Tibial nerve (tissue), 4 donors: ENCODE measurements at regions not wholly inside any gene's neighbourhood (a gene's known extent, or its start where the extent isn't known, plus 50 kb on each side); places are given as distances from the start of the nearest gene placed in this dataset.

Experiments
- DNase-seq, 2 donors: peaks; one replicate each; pipeline ENCODE4 v3.0.0-alpha.2; 2019; ENCODE audit warnings: low spot score in 2 of 2
- H3K27ac ChIP-seq, 4 donors: fragments of 200-600 bp; sonication (generic) in 3 of 4; one replicate each; pipeline ENCODE4 v1.5.1; 2017 to 2019; ENCODE audit warnings: mild to moderate bottlenecking in 1 of 4
- H3K27me3 ChIP-seq, 2 donors: fragments of 200-600 bp; sonication (generic) in 1 of 2; one replicate each; pipeline versions ENCODE4 v1.5.1 to v1.6.0; 2017 to 2019
- H3K36me3 ChIP-seq, 3 donors: fragments of 200-600 bp; sonication (generic); one replicate each; pipeline ENCODE4 v1.5.1; 2018 to 2019
- H3K4me1 ChIP-seq, 4 donors: fragments of 200-600 bp; sonication (generic) in 3 of 4; one replicate each; pipeline ENCODE4 v1.5.1; 2017 to 2019
- H3K4me3 ChIP-seq, 4 donors: fragments of 200-600 bp; sonication (generic) in 3 of 4; one replicate each; pipeline ENCODE4 v1.5.1; 2017 to 2019; ENCODE audit warnings: mild to moderate bottlenecking in 1 of 4, moderate library complexity in 1 of 4
- H3K9me3 ChIP-seq, 4 donors: fragments of 200-600 bp; sonication (generic) in 3 of 4; one replicate each; pipeline ENCODE4 v1.5.1; 2017 to 2019
- EP300 ChIP-seq, 2 donors: sonication (generic); formaldehyde crosslinking; IDR thresholded peaks; one replicate each; pipeline ENCODE4 v1.6.1; 2017; ENCODE audit warnings: antibody characterized with exemption in 2 of 2, mild to moderate bottlenecking in 1 of 2
- POLR2A ChIP-seq, 2 donors: fragments of 450-650 bp; IDR thresholded peaks; one replicate each; pipeline ENCODE4 v1.6.1; 2017; ENCODE audit warnings: antibody characterized with exemption in 2 of 2, mild to moderate bottlenecking in 2 of 2, moderate library complexity in 2 of 2
- WGBS, 2 donors: methylation state at CpG; one replicate each; pipeline ENCODE4 v1.1.5; 2018; 5-methylcytosine and 5-hydroxymethylcytosine counted together
- TF ChIP-seq, protein P1 (sequence below), 5 experiments: fragments of 200-600 bp in 3 of 5; fragments of 450-650 bp in 2 of 5; sonication (generic) in 3 of 5; IDR thresholded peaks; one replicate each; pipeline ENCODE4 v1.5.1; 2016 to 2019; ENCODE audit warnings: antibody characterized with exemption in 5 of 5, mild to moderate bottlenecking in 3 of 5, moderate library complexity in 2 of 5

DNA sequence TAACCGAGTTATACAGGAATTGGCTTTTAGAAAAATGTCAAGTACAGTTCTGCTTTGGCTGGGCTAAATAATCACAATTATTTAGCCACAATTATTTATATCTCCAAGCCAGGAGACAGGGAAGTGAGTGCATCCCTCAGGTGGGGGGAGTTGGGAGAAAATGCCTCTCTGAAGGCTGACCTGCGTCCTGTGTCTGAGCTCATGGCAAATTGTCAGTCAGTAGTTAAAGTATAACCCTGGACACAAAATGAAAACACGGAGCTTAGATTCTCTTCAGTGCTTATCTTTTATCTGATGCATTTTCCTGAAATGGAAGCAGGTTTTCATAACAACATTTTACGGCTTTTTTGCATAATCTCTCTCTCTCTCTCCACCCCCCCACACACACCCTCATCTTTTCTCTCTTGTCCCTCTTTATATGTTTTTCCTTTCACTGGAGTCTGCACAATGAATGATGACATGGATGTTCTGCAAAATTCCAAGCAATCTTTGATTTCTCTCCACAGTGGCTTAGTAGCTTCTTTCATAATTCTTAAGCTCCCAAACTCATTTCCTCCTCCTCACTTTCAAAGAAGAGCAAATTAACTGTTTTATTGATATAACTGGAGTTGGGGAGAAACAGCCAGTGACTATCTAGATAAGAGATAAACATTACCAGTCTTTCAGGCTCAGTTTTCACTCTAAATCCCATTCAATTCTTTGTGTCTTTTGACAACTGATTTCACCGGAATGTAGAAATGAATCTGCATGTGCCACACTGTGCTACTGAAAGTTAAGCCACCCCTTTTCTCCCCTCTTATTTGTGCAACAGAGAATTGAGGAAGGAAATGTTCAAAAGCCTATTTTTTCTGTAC is 521.4 kb upstream of the GHITM start:
- H3K4me1 ChIP-seq, result peaks cover 0 to 5% (median 0%) of the 10 kb centered on the region in 4 donors
- TF ChIP-seq POLR2A (IDR thresholded peaks at IDR 0.05) (no peak), EP300 (IDR thresholded peaks at IDR 0.05) (no peak)
- TF ChIP-seq, protein P1, sequence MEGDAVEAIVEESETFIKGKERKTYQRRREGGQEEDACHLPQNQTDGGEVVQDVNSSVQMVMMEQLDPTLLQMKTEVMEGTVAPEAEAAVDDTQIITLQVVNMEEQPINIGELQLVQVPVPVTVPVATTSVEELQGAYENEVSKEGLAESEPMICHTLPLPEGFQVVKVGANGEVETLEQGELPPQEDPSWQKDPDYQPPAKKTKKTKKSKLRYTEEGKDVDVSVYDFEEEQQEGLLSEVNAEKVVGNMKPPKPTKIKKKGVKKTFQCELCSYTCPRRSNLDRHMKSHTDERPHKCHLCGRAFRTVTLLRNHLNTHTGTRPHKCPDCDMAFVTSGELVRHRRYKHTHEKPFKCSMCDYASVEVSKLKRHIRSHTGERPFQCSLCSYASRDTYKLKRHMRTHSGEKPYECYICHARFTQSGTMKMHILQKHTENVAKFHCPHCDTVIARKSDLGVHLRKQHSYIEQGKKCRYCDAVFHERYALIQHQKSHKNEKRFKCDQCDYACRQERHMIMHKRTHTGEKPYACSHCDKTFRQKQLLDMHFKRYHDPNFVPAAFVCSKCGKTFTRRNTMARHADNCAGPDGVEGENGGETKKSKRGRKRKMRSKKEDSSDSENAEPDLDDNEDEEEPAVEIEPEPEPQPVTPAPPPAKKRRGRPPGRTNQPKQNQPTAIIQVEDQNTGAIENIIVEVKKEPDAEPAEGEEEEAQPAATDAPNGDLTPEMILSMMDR (IDR thresholded peaks at IDR 0.05), result no peak
- no peaks in the 10 kb centered on the region for H3K9me3 ChIP-seq
- H3K36me3 ChIP-seq, result no peaks in the 10 kb centered on the region
- no peak for DNase-seq
- H3K27ac ChIP-seq, result no peak overlapping the region
- H3K4me3 ChIP-seq, result no peak overlapping the region
- H3K27me3 ChIP-seq, result no peaks in the 10 kb centered on the region
- 40 to 50% methylated on average over 5 of the region's 5 CpGs for WGBS, 2 donors

DNA sequence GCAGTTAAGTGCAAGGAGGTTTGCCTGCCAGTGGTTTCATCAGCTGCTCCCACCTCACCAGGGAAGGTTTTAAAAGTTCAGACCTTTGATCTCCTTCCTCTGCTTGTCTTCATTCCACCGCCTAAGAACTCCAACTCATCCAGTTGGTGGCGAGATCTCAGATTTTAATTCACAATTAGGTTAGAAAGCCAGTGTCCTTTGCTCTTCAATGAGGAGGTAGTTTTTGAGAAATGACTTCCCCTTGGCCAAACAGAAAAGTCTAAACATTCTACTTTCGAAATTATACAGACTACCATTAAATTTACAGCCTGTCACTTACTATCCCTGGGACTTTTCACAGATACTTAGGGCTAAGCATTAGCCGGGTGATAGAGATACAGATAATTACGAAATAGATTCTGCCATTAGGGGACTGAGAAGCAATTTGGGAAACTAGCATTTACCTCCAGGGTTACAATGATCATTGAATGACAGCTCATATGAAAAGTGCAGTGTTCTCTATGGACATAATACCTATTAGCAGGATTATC is 513.4 kb upstream of the GHITM start:
- 52 to 54% methylated on average over 5 of the region's 5 CpGs for WGBS, 2 donors
- TF ChIP-seq EP300 (IDR thresholded peaks at IDR 0.05) (no peak), POLR2A (IDR thresholded peaks at IDR 0.05) (no peak)
- TF ChIP-seq, protein P1 (IDR thresholded peaks at IDR 0.05), result no peak
- no peaks in the 10 kb centered on the region for H3K4me1 ChIP-seq
- H3K27me3 ChIP-seq, result no peaks in the 10 kb centered on the region
- H3K27ac ChIP-seq, result no peak overlapping the region
- DNase-seq, result no peak
- no peaks in the 10 kb centered on the region for H3K36me3 ChIP-seq
- no peaks in the 10 kb centered on the region for H3K9me3 ChIP-seq
- H3K4me3 ChIP-seq, result no peak overlapping the region

DNA sequence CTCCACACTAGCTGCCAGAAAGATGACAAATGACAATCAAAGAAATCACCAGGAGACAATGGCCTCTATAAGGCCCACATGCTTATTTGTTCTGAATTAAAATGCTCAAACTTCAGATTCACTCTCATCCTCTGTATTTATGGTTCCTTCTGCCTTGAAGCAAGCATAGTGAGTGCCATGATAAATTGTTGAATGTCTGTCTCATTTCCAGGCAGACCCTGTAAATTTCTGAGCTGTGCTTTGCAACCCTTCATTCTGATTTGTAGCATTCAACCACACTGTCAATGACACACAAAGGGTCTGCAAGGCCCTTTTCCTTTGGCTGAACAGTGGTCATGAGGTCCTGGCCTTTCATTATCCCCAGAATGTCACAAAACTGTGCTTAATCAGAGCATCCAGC is 506.6 kb upstream of the GHITM start:
- Histone ChIP-seq H3K4me1 (no peaks in the 10 kb centered on the region), H3K36me3 (no peaks in the 10 kb centered on the region), H3K27ac (no peak overlapping the region), H3K4me3 (no peak overlapping the region), H3K9me3 (no peaks in the 10 kb centered on the region), H3K27me3 (no peaks in the 10 kb centered on the region)
- TF ChIP-seq, protein P1 (IDR thresholded peaks at IDR 0.05), result no peak
- TF ChIP-seq EP300 (IDR thresholded peaks at IDR 0.05), result no peak
- TF ChIP-seq POLR2A (IDR thresholded peaks at IDR 0.05), result no peak
- DNase-seq, result no peak

DNA sequence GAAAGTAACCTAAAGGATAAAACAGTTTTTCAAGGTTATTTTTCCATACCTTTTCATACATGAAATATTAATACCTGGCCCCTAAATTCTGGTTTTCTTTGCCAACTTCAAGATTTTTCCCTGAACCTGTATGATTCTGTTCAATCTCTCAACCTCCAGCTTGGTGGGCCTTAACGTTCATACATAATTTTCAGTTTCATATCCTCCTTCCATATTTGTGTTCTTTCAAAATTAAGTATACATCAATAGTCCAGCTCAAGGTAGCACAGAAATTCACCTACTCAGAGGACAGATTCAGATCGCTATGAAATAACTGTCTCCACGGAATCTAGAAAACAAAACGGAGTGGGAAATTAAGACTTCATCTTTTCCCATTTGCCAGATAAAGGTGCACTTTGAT is 505.8 kb upstream of the GHITM start:
- 88 to 89% methylated on average over 4 of the region's 4 CpGs for WGBS, 2 donors
- Histone ChIP-seq H3K9me3 (no peaks in the 10 kb centered on the region), H3K4me1 (no peaks in the 10 kb centered on the region), H3K4me3 (no peak overlapping the region), H3K27me3 (no peaks in the 10 kb centered on the region), H3K36me3 (no peaks in the 10 kb centered on the region), H3K27ac (no peak overlapping the region)
- DNase-seq, result no peak
- TF ChIP-seq POLR2A (IDR thresholded peaks at IDR 0.05) (no peak), EP300 (IDR thresholded peaks at IDR 0.05) (no peak)
- TF ChIP-seq, protein P1 (IDR thresholded peaks at IDR 0.05), result no peak

DNA sequence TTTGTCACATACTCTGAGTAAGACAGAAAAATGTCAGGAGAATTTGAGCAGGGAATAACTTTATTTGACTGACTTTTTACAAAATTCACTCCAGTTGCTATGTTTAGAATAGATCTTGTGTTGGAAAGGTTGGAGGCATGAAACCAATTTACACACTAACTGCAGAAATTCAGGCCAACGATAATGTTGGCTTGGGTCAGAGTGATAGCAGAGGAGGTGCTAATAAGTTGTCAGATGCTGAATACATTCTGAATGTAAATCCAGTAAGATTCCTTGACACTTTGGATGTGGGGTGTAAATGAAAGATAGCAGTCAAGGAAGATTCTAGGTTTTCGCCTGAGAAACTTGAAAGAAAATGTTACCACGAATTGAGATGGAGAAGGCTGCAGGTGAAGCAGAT is 502.5 kb upstream of the GHITM start:
- Histone ChIP-seq H3K36me3 (no peaks in the 10 kb centered on the region), H3K4me1 (no peaks in the 10 kb centered on the region), H3K27ac (no peak overlapping the region), H3K4me3 (no peak overlapping the region), H3K27me3 (no peaks in the 10 kb centered on the region), H3K9me3 (no peaks in the 10 kb centered on the region)
- 89 to 91% methylated on average over 3 of the region's 3 CpGs for WGBS, 2 donors
- TF ChIP-seq POLR2A (IDR thresholded peaks at IDR 0.05), result no peak
- DNase-seq, result no peak
